IMR-90 (cell line): ENCODE measurements at regions not wholly inside any gene's neighbourhood (a gene's known extent, or its start where the extent isn't known, plus 50 kb on each side); places are given as distances from the start of the nearest gene placed in this dataset.

Source experiments
- ATAC-seq: fragments of 200-7000 bp; cut with Tn5 transposase; 2 replicates; pipeline ENCODE4 v1.9.1; 2020; ENCODE audit warnings: low read depth, mild to moderate bottlenecking, moderate library complexity
- BruUV-seq: library from RNA; stranded (reverse); fragments of 400-500 nt; replicated peaks from 2 replicates; lab custom pipeline; 2021; lab: Mats Ljungman, UMichigan
- CTCF ChIA-PET: fragments of 300-600 bp; formaldehyde crosslinking; extraction: SDS; loops from one replicate; lab custom pipeline; 2021; ENCODE audit warnings: antibody characterized with exemption; lab: Yijun Ruan, JAX
- POLR2A ChIA-PET: fragments of 300-600 bp; sonication (Branson Sonifier 250); formaldehyde crosslinking; loops from one replicate; lab custom pipeline; 2022; ENCODE audit warnings: antibody characterized with exemption; ENCODE audit not compliant: unreplicated experiment; lab: Charles Lee
- DNase-seq: peaks from one replicate; pipeline ENCODE4 v3.0.0; 2013
- H2AFZ ChIP-seq: replicated peaks from 2 replicates; pipeline ENCODE3; 2013; ENCODE audit warnings: low read length, mild to moderate bottlenecking; ENCODE audit not compliant: poor library complexity
- H2AK5ac ChIP-seq: 2 replicates; pipeline ENCODE4 v1.6.1; 2013; ENCODE audit warnings: low read depth, low read length, inconsistent platforms
- H2AK9ac ChIP-seq: replicated peaks from 2 replicates; pipeline ENCODE3; 2013; ENCODE audit warnings: mild to moderate bottlenecking, low read depth, low read length, moderate library complexity; ENCODE audit not compliant: poor library complexity
- H2BK120ac ChIP-seq: 2 replicates; pipeline ENCODE4 v1.6.1; 2013; ENCODE audit warnings: low read depth, low read length, inconsistent platforms
- H2BK15ac ChIP-seq: 3 replicates; pipeline ENCODE4 v1.6.1; 2013; ENCODE audit warnings: low read depth, low read length, inconsistent platforms
- H2BK20ac ChIP-seq: 2 replicates; pipeline ENCODE4 v1.6.1; 2013; ENCODE audit warnings: low read depth, mild to moderate bottlenecking, inconsistent platforms, low read length, moderate library complexity
- H2BK5ac ChIP-seq: 2 replicates; pipeline ENCODE4 v1.6.1; 2013; ENCODE audit warnings: mild to moderate bottlenecking, low read depth, low read length, inconsistent platforms; ENCODE audit not compliant: poor library complexity, severe bottlenecking
- H3K14ac ChIP-seq: replicated peaks from 2 replicates; pipeline ENCODE4 v1.6.1; 2013; ENCODE audit warnings: low read depth, low read length, inconsistent platforms
- H3K18ac ChIP-seq: 2 replicates; pipeline ENCODE4 v1.6.1; 2013; ENCODE audit warnings: low read depth, low read length, control low read depth
- H3K23ac ChIP-seq: 2 replicates; pipeline ENCODE4 v1.6.1; 2013; ENCODE audit warnings: low read depth, low read length, inconsistent platforms
- H3K27ac ChIP-seq: 2 replicates; pipeline ENCODE4 v1.5.1; 2013; ENCODE audit warnings: mild to moderate bottlenecking, control low read depth, low read length; ENCODE audit not compliant: insufficient read depth
- H3K27me3 ChIP-seq: 2 replicates; pipeline ENCODE4 v1.6.1; 2013; ENCODE audit warnings: low read length; ENCODE audit not compliant: control insufficient read depth, insufficient read depth
- H3K36me3 ChIP-seq: 2 replicates; pipeline ENCODE4 v1.6.1; 2013; ENCODE audit warnings: low read length, mixed read lengths; ENCODE audit not compliant: control insufficient read depth, insufficient read depth
- H3K4ac ChIP-seq: 2 replicates; pipeline ENCODE4 v1.6.1; 2013; ENCODE audit warnings: low read depth, low read length, inconsistent platforms
- H3K4me1 ChIP-seq: 2 replicates; pipeline ENCODE4 v1.6.1; 2013; ENCODE audit warnings: low read length, mixed read lengths; ENCODE audit not compliant: control insufficient read depth, insufficient read depth
- H3K4me2 ChIP-seq: 2 replicates; pipeline ENCODE4 v1.6.1; 2013; ENCODE audit warnings: low read depth, mild to moderate bottlenecking, control low read depth, low read length, moderate library complexity
- H3K4me3 ChIP-seq: 2 replicates; pipeline ENCODE4 v1.5.1; 2013; ENCODE audit warnings: low read depth, mild to moderate bottlenecking, control low read depth, low read length, moderate library complexity; ENCODE audit not compliant: insufficient read depth
- H3K56ac ChIP-seq: 2 replicates; pipeline ENCODE4 v1.6.1; 2013; ENCODE audit warnings: low read length, inconsistent platforms; ENCODE audit not compliant: insufficient read depth; ENCODE audit errors: extremely low read depth
- H3K79me1 ChIP-seq, 2 experiments: 2 replicates each; pipeline ENCODE4 v1.6.1; 2013; ENCODE audit warnings: low read length in 2 of 2, inconsistent platforms in 1 of 2, low read depth in 1 of 2
- H3K9ac ChIP-seq: 2 replicates; pipeline ENCODE4 v1.6.1; 2013; ENCODE audit warnings: low read depth, low read length, control low read depth
- H3K9me1 ChIP-seq: 2 replicates; pipeline ENCODE4 v1.6.1; 2013; ENCODE audit warnings: low read length, inconsistent platforms; ENCODE audit not compliant: insufficient read depth
- H3K9me3 ChIP-seq: 2 replicates; pipeline ENCODE4 v1.6.1; 2013; ENCODE audit warnings: low read length; ENCODE audit not compliant: control insufficient read depth, insufficient read depth
- H4K20me1 ChIP-seq: 2 replicates; pipeline ENCODE4 v1.6.1; 2013; ENCODE audit warnings: low read length, inconsistent platforms; ENCODE audit not compliant: insufficient read depth
- H4K5ac ChIP-seq: 2 replicates; pipeline ENCODE4 v1.6.1; 2013; ENCODE audit warnings: mild to moderate bottlenecking, low read depth, low read length, control low read depth
- H4K8ac ChIP-seq, 2 experiments: 2 replicates each; pipeline ENCODE4 v1.6.1; 2013; ENCODE audit warnings: low read depth in 2 of 2, low read length in 2 of 2, control low read depth in 1 of 2, inconsistent platforms in 1 of 2
- H4K91ac ChIP-seq: 2 replicates; pipeline ENCODE4 v1.6.1; 2013; ENCODE audit warnings: low read depth, low read length, inconsistent platforms; ENCODE audit not compliant: insufficient read depth
- BHLHE40 ChIP-seq: fragments of 150-350 bp; IDR thresholded peaks from 2 replicates; pipeline ENCODE4 v1.6.1; 2016; ENCODE audit warnings: mild to moderate bottlenecking, low read depth, low read length
- CEBPB ChIP-seq: IDR thresholded peaks from 2 replicates; pipeline ENCODE4 v1.6.1; 2012; ENCODE audit warnings: low read depth, low read length, improper control_type of control experiment
- CHD1 ChIP-seq: IDR thresholded peaks from 2 replicates; pipeline ENCODE4 v1.6.1; 2012; ENCODE audit warnings: low read depth, low read length, improper control_type of control experiment
- CTCF ChIP-seq: conservative IDR thresholded peaks from 2 replicates; pipeline ENCODE4 v1.5.1; 2012; ENCODE audit warnings: mild to moderate bottlenecking, low read depth, low read length, improper control_type of control experiment
- FOS ChIP-seq: fragments of 150-350 bp; IDR thresholded peaks from 2 replicates; pipeline ENCODE4 v1.6.1; 2016; ENCODE audit warnings: low read depth, low read length
- MAFK ChIP-seq: IDR thresholded peaks from 2 replicates; pipeline ENCODE4 v1.6.1; 2012; ENCODE audit warnings: low read depth, low read length, improper control_type of control experiment
- MAZ ChIP-seq: IDR thresholded peaks from 2 replicates; pipeline ENCODE4 v1.6.1; 2012; ENCODE audit warnings: low read depth, mild to moderate bottlenecking, low read length, improper control_type of control experiment, moderate library complexity, borderline replicate concordance
- MXI1 ChIP-seq: IDR thresholded peaks from 2 replicates; pipeline ENCODE4 v1.6.1; 2012; ENCODE audit warnings: low read depth, mild to moderate bottlenecking, low read length, moderate library complexity, borderline replicate concordance
- NFE2L2 ChIP-seq: fragments of 150-350 bp; IDR thresholded peaks from 2 replicates; pipeline ENCODE4 v1.6.1; 2016; ENCODE audit warnings: low read depth, mild to moderate bottlenecking, low read length
- POLR2A ChIP-seq: IDR thresholded peaks from 2 replicates; pipeline ENCODE4 v1.6.1; 2012; ENCODE audit warnings: mild to moderate bottlenecking, low read depth, low read length
- RAD21 ChIP-seq: IDR thresholded peaks from 2 replicates; pipeline ENCODE4 v1.6.1; 2012; ENCODE audit warnings: low read length, improper control_type of control experiment
- RCOR1 ChIP-seq: IDR thresholded peaks from 2 replicates; pipeline ENCODE4 v1.6.1; 2012; ENCODE audit warnings: mild to moderate bottlenecking, low read length, improper control_type of control experiment; ENCODE audit not compliant: insufficient replicate concordance
- RFX5 ChIP-seq: IDR thresholded peaks from 2 replicates; pipeline ENCODE4 v1.8.0; 2012; ENCODE audit warnings: low read depth, mild to moderate bottlenecking, low read length, moderate library complexity
- SMC3 ChIP-seq: fragments of 150-350 bp; IDR thresholded peaks from 2 replicates; pipeline ENCODE4 v1.6.1; 2016; ENCODE audit warnings: low read depth, mild to moderate bottlenecking, antibody characterized with exemption, low read length, moderate library complexity
- WGBS, 2 experiments: methylation state at CpG; one replicate each; pipeline versions ENCODE4 v1.1.5 to v1.1.7; 2013; ENCODE audit warnings: missing lambda C conversion rate in 2 of 2; ENCODE audit not compliant: insufficient read length in 1 of 2; ENCODE audit errors: extremely low coverage in 2 of 2; 5-methylcytosine and 5-hydroxymethylcytosine counted together
- dilution Hi-C: fragments of 300-500 bp; cut with HindIII; formaldehyde crosslinking; loops from one replicate; pipeline ENCODE4 v1.14.3; 2018; ENCODE audit warnings: low sequenced_read_pairs; ENCODE audit not compliant: unreplicated experiment
- in situ Hi-C: fragments of 300-500 bp; cut with MboI; formaldehyde crosslinking; loops from 3 replicates; pipeline ENCODE4 v1.14.3; 2019; ENCODE audit warnings: low sequenced_read_pairs, inconsistent platforms, mixed read lengths
- intact Hi-C: fragments of 100-400 bp; cut with micrococcal nuclease; formaldehyde crosslinking; loops from 2 replicates; pipeline ENCODE4 v1.10.0; 2022
- TF ChIP-seq, protein P1 (sequence below): fragments of 150-350 bp; IDR thresholded peaks from 2 replicates; pipeline ENCODE4 v1.6.1; 2017; ENCODE audit warnings: mild to moderate bottlenecking, antibody characterized with exemption, low read length, low read depth
- TF ChIP-seq, protein P2 (sequence below): fragments of 150-350 bp; IDR thresholded peaks from 2 replicates; pipeline ENCODE4 v1.6.1; 2016; ENCODE audit warnings: low read depth, mild to moderate bottlenecking, low read length, moderate library complexity, borderline replicate concordance

DNA sequence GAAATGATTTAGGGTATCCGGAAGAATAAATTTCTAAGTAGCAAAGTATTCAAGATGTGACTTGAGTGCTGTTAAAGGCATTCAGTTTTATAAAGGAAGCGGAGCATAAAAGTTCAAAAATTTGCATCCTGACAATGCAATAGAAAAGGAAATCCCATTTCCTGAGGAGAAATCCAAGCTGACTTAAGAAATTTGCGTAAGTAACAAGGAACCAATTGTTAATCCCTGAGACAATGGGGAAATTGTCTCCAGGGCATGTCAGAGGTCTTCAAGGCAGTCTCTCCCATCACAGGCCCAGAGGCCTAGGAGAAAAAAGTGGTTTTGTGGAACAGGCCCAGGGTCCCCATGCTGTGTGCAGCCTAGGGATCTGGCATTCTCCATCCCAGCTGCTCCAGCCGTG is 416.0 kb downstream of the PRDM2 start:
- no TSS peak for BruUV-seq
- H3K27ac ChIP-seq = no peak overlapping the region
- WGBS, 2 experiments = 67% methylated on average over 1 of the region's 4 CpGs; no CpG with 5 or more reads in 1 of the 2 experiments
- H2BK20ac ChIP-seq = no peak overlapping the region
- dilution Hi-C loops (no loop called here), in situ Hi-C loops (no loop called here), intact Hi-C loops (no loop called here)
- no peak for TF ChIP-seq CTCF
- TF ChIP-seq, protein P1, sequence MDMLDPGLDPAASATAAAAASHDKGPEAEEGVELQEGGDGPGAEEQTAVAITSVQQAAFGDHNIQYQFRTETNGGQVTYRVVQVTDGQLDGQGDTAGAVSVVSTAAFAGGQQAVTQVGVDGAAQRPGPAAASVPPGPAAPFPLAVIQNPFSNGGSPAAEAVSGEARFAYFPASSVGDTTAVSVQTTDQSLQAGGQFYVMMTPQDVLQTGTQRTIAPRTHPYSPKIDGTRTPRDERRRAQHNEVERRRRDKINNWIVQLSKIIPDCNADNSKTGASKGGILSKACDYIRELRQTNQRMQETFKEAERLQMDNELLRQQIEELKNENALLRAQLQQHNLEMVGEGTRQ = no peak
- TF ChIP-seq CHD1 = no peak
- no peak for TF ChIP-seq BHLHE40
- no peak for TF ChIP-seq MXI1
- TF ChIP-seq POLR2A = no peak
- TF ChIP-seq RCOR1 = no peak
- TF ChIP-seq FOS = no peak
- TF ChIP-seq RFX5 = no peak
- TF ChIP-seq CEBPB = no peak
- TF ChIP-seq SMC3 = no peak
- no peak for TF ChIP-seq MAZ
- TF ChIP-seq RAD21 = no peak
- TF ChIP-seq NFE2L2 = no peak
- TF ChIP-seq MAFK = no peak
- TF ChIP-seq, protein P2, sequence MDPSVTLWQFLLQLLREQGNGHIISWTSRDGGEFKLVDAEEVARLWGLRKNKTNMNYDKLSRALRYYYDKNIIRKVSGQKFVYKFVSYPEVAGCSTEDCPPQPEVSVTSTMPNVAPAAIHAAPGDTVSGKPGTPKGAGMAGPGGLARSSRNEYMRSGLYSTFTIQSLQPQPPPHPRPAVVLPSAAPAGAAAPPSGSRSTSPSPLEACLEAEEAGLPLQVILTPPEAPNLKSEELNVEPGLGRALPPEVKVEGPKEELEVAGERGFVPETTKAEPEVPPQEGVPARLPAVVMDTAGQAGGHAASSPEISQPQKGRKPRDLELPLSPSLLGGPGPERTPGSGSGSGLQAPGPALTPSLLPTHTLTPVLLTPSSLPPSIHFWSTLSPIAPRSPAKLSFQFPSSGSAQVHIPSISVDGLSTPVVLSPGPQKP = no peak
- ChIA-PET POLR2A (no interaction called here), CTCF (no interaction called here)
- no peak overlapping the region for H2AK9ac ChIP-seq
- H2AK5ac ChIP-seq = no peak overlapping the region
- H3K4me1 ChIP-seq = no peaks in the 10 kb centered on the region
- no peak overlapping the region for H4K5ac ChIP-seq
- H3K9me3 ChIP-seq = peaks cover 2% of the 10 kb centered on the region; the same call in 1 of the 2 replicates
- H3K18ac ChIP-seq = no peak overlapping the region
- no peak overlapping the region for H3K4me2 ChIP-seq
- no peak overlapping the region for H3K9ac ChIP-seq
- no peaks in the 10 kb centered on the region for H3K27me3 ChIP-seq
- no peak overlapping the region for H4K8ac ChIP-seq
- ATAC-seq (no peak), DNase-seq (no peak)
- no peaks in the 10 kb centered on the region for H3K9me1 ChIP-seq
- H4K20me1 ChIP-seq = no peaks in the 10 kb centered on the region
- H3K56ac ChIP-seq = no peak overlapping the region
- no peaks in the 10 kb centered on the region for H3K36me3 ChIP-seq
- no peak overlapping the region for H3K23ac ChIP-seq
- no peak overlapping the region for H3K14ac ChIP-seq
- no peak overlapping the region for H3K4me3 ChIP-seq
- no peak overlapping the region for H2BK15ac ChIP-seq
- H2BK5ac ChIP-seq = no peak overlapping the region
- H2BK120ac ChIP-seq = no peak overlapping the region
- no peaks in the 10 kb centered on the region for H3K79me1 ChIP-seq
- H2AFZ ChIP-seq = no peak overlapping the region
- no peak overlapping the region for H3K4ac ChIP-seq
- H4K91ac ChIP-seq = no peak overlapping the region
